Transverse colon (tissue), 3 donors: ENCODE measurements at regions not wholly inside any gene's neighbourhood (a gene's known extent, or its start where the extent isn't known, plus 50 kb on each side); places are given as distances from the start of the nearest gene placed in this dataset.

Experiments
- CTCF ChIP-seq, 5 experiments: fragments of 200-600 bp in 3 of 5; fragments of 450-650 bp in 2 of 5; sonication (generic) in 3 of 5; IDR thresholded peaks; 1 replicate in 2 of 5; 2 replicates in 3 of 5; pipeline ENCODE4 v1.5.1; 2016 to 2017; ENCODE audit warnings: antibody characterized with exemption in 5 of 5, inconsistent platforms in 3 of 5, mild to moderate bottlenecking in 2 of 5, moderate library complexity in 1 of 5
- EP300 ChIP-seq: sonication (generic); formaldehyde crosslinking; IDR thresholded peaks from one replicate; pipeline ENCODE4 v1.6.1; 2017; ENCODE audit warnings: antibody characterized with exemption, low read depth

- TF ChIP-seq EP300, result no peak
- no peak for TF ChIP-seq CTCF (IDR thresholded peaks at IDR 0.05)
These were observed 319.6 kb upstream of the TCF4 start for GRCh38 chr18:55907453-55908175.
